Tibial nerve (tissue), 4 donors: ENCODE measurements at regions not wholly inside any gene's neighbourhood (a gene's known extent, or its start where the extent isn't known, plus 50 kb on each side); places are given as distances from the start of the nearest gene placed in this dataset.

Source experiments
- DNase-seq, 2 donors: peaks; one replicate each; pipeline ENCODE4 v3.0.0-alpha.2; 2019; ENCODE audit warnings: low spot score in 2 of 2
- H3K27ac ChIP-seq, 4 donors: fragments of 200-600 bp; sonication (generic) in 3 of 4; one replicate each; pipeline ENCODE4 v1.5.1; 2017 to 2019; ENCODE audit warnings: mild to moderate bottlenecking in 1 of 4
- H3K27me3 ChIP-seq, 2 donors: fragments of 200-600 bp; sonication (generic) in 1 of 2; one replicate each; pipeline versions ENCODE4 v1.5.1 to v1.6.0; 2017 to 2019
- H3K36me3 ChIP-seq, 3 donors: fragments of 200-600 bp; sonication (generic); one replicate each; pipeline ENCODE4 v1.5.1; 2018 to 2019
- H3K4me1 ChIP-seq, 4 donors: fragments of 200-600 bp; sonication (generic) in 3 of 4; one replicate each; pipeline ENCODE4 v1.5.1; 2017 to 2019
- H3K4me3 ChIP-seq, 4 donors: fragments of 200-600 bp; sonication (generic) in 3 of 4; one replicate each; pipeline ENCODE4 v1.5.1; 2017 to 2019; ENCODE audit warnings: mild to moderate bottlenecking in 1 of 4, moderate library complexity in 1 of 4
- H3K9me3 ChIP-seq, 4 donors: fragments of 200-600 bp; sonication (generic) in 3 of 4; one replicate each; pipeline ENCODE4 v1.5.1; 2017 to 2019
- CTCF ChIP-seq, 5 experiments: fragments of 200-600 bp in 3 of 5; fragments of 450-650 bp in 2 of 5; sonication (generic) in 3 of 5; IDR thresholded peaks; one replicate each; pipeline ENCODE4 v1.5.1; 2016 to 2019; ENCODE audit warnings: antibody characterized with exemption in 5 of 5, mild to moderate bottlenecking in 3 of 5, moderate library complexity in 2 of 5
- EP300 ChIP-seq, 2 donors: sonication (generic); formaldehyde crosslinking; IDR thresholded peaks; one replicate each; pipeline ENCODE4 v1.6.1; 2017; ENCODE audit warnings: antibody characterized with exemption in 2 of 2, mild to moderate bottlenecking in 1 of 2
- POLR2A ChIP-seq, 2 donors: fragments of 450-650 bp; IDR thresholded peaks; one replicate each; pipeline ENCODE4 v1.6.1; 2017; ENCODE audit warnings: antibody characterized with exemption in 2 of 2, mild to moderate bottlenecking in 2 of 2, moderate library complexity in 2 of 2
- WGBS, 2 donors: methylation state at CpG; one replicate each; pipeline ENCODE4 v1.1.5; 2018; 5-methylcytosine and 5-hydroxymethylcytosine counted together

DNA sequence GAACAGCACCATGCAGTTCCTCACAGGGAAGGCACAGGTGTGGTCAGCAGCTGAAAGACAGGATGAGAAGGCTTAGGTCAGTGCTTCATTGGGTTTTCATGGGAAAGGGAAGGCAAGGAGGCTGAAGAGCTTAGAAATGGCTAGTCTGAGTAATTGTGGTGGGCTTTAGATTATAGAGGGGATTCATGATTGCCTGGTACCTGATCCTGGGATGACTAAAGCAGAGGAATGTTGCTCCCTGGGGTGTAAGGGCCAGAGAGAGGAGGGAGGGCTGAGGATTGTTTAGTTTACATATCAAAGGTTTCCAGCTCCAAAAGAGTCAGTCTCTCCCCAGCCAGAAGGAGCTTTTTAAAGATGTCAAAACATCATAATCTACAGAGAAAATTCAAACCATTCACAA, 396.3 kb upstream of the POM121L12 start:
- H3K27ac ChIP-seq, result no peak overlapping the region
- no peaks in the 10 kb centered on the region for H3K36me3 ChIP-seq
- TF ChIP-seq CTCF (IDR thresholded peaks at IDR 0.05), result no peak
- TF ChIP-seq POLR2A (IDR thresholded peaks at IDR 0.05), result no peak
- no peak for TF ChIP-seq EP300 (IDR thresholded peaks at IDR 0.05)
- H3K27me3 ChIP-seq, result no peaks in the 10 kb centered on the region
- H3K4me1 ChIP-seq, result no peaks in the 10 kb centered on the region
- DNase-seq, result no peak
- H3K4me3 ChIP-seq, result no peak overlapping the region
- no peaks in the 10 kb centered on the region for H3K9me3 ChIP-seq

GRCh38 chr7:52635021-52635420, 400.4 kb upstream of the POM121L12 start:
- 70 to 71% methylated on average over 3 of the region's 3 CpGs for WGBS, 2 donors
- no peak for DNase-seq

DNA sequence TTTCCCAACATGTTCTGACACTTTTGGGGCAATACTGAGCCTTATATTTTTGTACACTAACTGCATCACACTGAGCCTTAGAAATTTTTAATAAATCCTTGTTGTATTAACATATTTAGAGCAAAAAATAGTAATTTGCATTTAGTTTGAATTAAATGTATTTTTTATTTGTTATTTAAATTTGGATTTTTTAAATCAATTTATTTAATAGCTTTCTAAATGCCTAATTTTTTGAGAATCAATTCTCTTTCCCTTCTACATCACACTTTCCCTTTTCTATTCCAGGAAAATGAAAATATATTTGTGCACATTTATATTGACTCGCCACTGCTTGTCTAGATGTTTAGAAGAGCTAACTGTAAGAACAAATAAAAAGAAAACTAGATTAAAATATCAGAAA, 414.6 kb upstream of the POM121L12 start:
- DNase-seq, result no peak
- H3K27me3 ChIP-seq, result no peaks in the 10 kb centered on the region
- no peaks in the 10 kb centered on the region for H3K4me1 ChIP-seq
- 91 to 95% methylated on average over 1 of the region's 1 CpG for WGBS, 2 donors
- H3K36me3 ChIP-seq, result no peaks in the 10 kb centered on the region
- no peak for TF ChIP-seq POLR2A (IDR thresholded peaks at IDR 0.05)
- TF ChIP-seq EP300 (IDR thresholded peaks at IDR 0.05), result no peak
- TF ChIP-seq CTCF (IDR thresholded peaks at IDR 0.05), result no peak
- no peak overlapping the region for H3K4me3 ChIP-seq
- H3K27ac ChIP-seq, result no peak overlapping the region
- no peaks in the 10 kb centered on the region for H3K9me3 ChIP-seq

More at GRCh38 chr7:52635021-52635420, 400.4 kb upstream of the POM121L12 start:
- TF ChIP-seq POLR2A (IDR thresholded peaks at IDR 0.05) (no peak), CTCF (IDR thresholded peaks at IDR 0.05) (no peak), EP300 (IDR thresholded peaks at IDR 0.05) (no peak)
- Histone ChIP-seq H3K27ac (no peak overlapping the region), H3K4me1 (no peaks in the 10 kb centered on the region), H3K36me3 (no peaks in the 10 kb centered on the region), H3K27me3 (no peaks in the 10 kb centered on the region), H3K4me3 (no peak overlapping the region), H3K9me3 (no peaks in the 10 kb centered on the region)

- H3K9me3 ChIP-seq, result no peaks in the 10 kb centered on the region
- no peak overlapping the region for H3K27ac ChIP-seq
- WGBS, 2 donors, result 92 to 100% methylated on average over 2 of the region's 2 CpGs
- TF ChIP-seq POLR2A (IDR thresholded peaks at IDR 0.05), result no peak
- no peak for TF ChIP-seq CTCF (IDR thresholded peaks at IDR 0.05)
- H3K36me3 ChIP-seq, result no peaks in the 10 kb centered on the region
- no peak for DNase-seq
- no peak overlapping the region for H3K4me3 ChIP-seq
- H3K4me1 ChIP-seq, result no peaks in the 10 kb centered on the region
- no peaks in the 10 kb centered on the region for H3K27me3 ChIP-seq
Measured at GRCh38 chr7:52616552-52616951, 418.9 kb upstream of the POM121L12 start.

- Histone ChIP-seq H3K36me3 (no peaks in the 10 kb centered on the region), H3K9me3 (no peaks in the 10 kb centered on the region), H3K4me3 (no peak overlapping the region), H3K27me3 (no peaks in the 10 kb centered on the region), H3K4me1 (no peaks in the 10 kb centered on the region), H3K27ac (no peak overlapping the region)
- no peak for DNase-seq
- WGBS, 2 donors, result 37 to 53% methylated on average over 2 of the region's 2 CpGs
- TF ChIP-seq EP300 (IDR thresholded peaks at IDR 0.05) (no peak), CTCF (IDR thresholded peaks at IDR 0.05) (no peak), POLR2A (IDR thresholded peaks at IDR 0.05) (no peak)
Measured at GRCh38 chr7:52615021-52615695, 420.3 kb upstream of the POM121L12 start.
